ENCODE measurements at regions not wholly inside any gene's neighbourhood (a gene's known extent, or its start where the extent isn't known, plus 50 kb on each side); places are given as distances from the start of the nearest gene placed in this dataset.
"Not testable (repeated sequence)": the region's sequence is repeated elsewhere in the genome, so short reads cannot be mapped to it uniquely, and the experiment has no call there.

DNA sequence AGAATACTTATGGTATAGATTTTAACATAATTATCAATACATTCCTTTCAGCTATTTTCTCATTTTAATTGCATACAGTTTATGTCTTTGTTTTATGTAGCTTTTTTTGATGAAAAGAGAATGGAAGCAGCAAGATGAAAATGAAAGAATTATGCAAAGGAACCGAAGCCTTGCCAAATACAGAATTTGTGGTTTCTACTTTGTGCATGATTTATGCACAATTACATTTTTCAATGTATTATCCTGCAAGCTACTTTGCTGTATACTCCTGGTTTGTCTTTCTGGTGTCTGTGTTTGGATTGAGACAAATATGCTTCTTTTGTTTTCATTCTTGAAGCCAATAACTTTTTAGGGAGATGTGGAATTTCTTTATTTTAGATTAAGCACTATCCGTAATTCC, 1642.6 kb upstream of the CELF4 start:
- no peak for DNase-seq

DNA sequence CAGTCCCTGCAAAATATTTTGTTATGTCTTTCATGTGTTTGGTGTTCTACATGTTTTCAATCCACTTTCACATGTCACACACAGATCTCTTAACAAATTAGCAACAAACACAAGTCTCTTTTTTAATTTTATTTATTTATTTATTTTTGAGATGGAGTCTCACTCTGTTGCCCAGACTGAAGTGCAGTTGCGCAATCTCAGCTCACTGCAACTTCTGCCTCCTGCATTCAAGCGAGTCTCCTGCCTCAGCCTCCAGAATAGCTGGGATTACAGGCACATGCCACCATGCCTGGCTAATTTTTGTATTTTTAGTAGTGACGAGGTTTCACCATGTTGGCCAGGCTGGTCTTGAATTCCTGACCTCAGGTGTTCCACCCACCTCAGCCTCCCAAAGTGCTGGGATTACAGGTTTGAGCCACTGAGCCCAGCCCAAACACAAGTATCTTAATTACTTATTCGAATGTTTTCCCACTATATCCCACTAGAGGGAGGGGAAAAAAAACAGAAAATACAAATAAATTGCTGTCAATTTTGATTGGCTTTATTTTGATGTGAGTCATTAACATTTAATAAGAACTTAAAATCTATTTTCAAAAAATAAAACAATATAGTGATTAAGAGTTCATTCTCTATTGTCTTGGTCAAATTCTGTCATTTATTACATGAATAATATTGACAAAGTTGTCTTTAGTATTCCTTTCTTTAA, 1641.0 kb upstream of the CELF4 start:
- not testable (repeated sequence) for DNase-seq

DNA sequence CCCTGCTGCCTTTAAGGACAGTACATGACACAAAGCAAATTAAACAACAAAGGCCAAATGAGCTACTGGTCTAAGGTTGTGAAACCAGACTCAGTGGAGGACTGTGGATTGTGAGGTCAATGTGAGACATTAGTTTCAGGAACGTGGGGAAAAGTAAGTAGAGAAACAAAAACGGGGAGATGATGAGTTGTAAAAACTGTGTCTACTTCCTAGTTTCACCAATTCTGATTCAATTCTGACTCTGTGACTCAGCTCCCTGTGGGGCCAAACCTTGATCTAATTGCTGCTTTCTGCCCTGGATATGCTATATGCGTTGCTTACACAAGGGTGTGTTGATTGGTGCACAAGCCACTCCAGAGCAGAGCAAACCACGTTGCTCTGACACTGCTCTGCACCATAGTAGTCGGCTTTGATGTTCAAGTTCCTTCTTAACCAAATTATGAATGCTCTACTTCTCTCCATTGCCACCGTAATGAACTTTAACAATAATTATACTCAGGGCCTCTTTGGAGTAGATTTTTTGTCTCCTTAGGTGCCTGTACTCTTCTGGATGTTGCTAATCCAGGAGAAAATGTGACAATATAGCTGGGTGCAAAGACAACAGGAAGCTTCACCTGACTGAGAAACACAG, 1640.1 kb upstream of the CELF4 start:
- DNase-seq, result no peak

DNA sequence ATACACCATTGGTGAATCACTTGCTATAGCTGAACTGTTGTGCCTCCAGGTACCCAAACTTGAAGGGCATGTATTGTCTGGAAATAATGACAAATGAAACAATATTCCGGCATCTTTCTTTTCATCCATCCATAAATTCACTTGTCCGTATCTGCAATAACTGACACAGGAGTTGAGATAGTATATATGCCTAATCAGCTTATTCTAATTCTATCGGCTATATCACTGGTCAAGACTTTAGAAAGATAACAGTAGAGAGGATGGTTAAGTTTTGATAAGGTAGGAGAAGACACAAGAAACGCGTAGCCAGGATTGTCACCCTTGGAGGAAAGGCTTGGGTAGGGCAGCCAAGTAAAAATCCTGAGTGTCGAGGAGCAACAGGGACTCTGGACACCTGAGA, 1634.6 kb upstream of the CELF4 start:
- no peak for DNase-seq

DNA sequence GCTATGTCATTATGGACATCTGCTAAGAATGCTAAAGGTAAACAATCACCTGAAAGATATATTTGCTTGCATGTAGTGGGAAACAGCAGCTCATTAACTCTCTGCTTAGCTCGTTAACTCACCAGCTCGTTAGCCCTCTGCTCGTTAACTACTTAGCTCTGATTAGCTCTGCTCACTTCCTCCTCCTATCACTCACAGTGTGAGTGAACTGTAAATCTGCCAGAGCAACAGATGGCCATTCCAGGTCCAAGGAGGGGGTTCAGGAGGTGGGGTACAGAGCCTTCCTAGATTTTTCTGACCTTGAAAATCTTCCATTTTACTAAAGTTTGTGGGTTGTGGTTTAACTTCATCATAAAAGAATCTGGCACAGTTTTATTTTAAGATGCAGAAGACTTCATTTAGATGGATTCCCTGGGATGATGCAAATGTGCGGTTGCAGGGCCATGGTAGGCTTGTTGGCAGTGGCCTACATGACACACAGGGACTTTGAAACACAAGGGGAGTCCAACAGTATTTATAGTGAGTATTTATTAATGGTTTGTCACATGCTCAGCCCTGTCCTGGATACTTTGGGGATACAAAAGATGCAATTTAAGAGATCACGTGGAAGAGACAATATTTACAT, 1633.7 kb upstream of the CELF4 start:
- no peak for DNase-seq

DNA sequence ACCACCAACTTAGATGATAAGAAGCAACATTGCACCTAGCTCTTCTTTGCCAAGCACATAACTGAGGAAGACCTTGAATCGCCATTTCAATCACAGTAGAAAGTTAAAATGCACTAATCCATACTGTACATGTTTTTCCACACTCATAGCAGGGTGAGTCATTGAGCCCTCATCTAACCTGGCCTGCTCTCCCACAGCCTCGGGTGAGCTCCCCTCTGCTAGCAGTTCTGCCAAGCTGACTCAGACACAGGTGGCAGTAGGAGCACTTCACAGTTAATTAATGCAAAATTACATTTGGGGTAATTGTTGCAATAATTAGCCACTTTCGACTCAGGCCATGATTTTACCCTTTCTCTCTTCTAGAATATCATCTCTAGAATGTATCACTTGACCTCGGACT, 1632.8 kb upstream of the CELF4 start:
- DNase-seq, result no peak

DNA sequence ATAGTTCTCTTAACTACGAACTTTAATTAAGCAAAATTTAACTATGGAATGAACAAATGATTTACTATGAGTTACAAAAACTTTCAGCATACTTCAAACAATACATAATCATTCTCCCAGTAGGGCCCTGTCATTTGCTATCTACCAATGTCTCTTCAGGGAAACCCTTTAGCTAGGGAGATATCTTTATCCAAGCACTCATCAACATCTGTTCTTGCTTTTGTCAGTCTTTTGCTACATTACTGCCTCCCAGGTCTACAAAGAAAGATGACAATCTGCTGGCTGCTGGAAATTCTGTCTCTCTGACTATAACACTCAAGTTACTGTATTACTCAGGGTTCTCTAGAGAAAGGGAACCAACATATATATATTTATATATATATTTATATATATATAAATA, 1626.3 kb upstream of the CELF4 start:
- DNase-seq, result no peak

DNA sequence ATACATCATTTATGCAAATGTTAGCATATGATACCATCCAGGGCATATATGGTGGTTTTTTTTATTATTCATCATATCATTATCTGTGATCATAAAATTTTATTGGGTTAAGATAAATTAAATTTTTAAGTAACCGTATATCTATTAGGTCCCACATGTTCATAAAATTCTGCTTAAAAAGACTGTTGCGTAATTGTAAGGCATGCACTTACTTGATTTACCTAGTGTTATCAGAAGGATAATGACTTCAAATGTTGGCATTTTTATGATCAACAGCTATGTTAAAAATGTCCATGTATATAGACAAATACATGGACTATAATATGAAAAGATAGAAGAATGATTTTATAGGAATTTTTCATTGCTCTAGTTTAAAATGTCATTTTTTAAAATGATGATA, 1625.5 kb upstream of the CELF4 start:
- DNase-seq, result no peak

DNA sequence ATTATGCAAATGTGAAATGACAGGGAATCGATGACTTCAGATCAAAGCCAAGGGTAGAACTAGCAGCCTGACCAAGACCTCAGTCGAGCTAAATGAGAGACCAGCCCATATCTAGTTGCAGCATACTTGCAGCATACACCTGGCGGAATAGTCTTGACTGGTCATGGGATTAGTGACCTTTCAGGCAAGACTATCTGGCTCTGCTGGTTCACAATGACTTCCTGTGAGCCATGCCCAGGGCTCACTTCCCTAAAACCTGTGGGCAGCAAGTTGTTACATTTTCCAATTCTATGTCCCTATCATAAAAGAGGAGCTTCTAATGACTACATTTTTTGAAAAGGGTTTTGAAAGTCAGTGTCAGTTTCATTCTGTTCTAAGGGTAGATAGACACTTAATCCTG, 1624.9 kb upstream of the CELF4 start:
- no peak for DNase-seq

DNA sequence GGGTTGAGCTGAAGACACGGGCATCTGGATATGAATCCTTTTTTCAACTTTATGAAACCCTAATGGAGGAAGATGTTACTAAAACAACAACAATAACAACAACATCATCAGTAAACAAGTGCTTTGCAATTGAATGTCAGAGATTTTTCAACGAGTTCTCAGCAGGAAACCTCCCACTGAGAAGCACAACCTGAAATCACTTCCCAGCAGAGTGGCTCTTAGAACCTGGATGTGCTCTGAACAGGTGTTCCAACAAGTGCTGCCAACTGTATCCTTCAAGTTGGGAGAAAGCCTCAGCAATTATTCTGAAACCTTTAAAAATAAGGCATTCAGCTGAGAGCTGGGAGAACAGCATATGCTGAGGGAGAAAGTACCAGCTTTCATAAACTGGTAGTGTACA, 1622.7 kb upstream of the CELF4 start:
- DNase-seq, result no peak

DNA sequence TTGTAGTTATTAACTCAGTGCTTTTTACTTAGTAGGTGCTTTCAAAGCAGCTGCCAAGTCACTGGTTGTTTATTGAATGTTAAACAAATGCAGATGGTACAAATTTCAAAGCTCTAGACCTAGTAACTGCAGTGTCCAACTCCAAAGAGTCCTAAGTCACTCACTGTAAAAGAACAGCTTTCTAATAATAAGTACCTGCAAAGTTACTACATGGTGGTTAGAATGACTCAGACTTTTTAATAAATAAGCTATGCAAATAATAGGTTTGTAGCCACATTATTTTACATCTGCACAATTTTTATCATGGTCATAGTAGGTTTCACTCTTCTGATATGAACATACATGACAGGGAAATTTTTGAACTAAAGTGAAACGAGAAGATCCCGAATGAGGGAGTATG, 1620.4 kb upstream of the CELF4 start:
- DNase-seq, result no peak

DNA sequence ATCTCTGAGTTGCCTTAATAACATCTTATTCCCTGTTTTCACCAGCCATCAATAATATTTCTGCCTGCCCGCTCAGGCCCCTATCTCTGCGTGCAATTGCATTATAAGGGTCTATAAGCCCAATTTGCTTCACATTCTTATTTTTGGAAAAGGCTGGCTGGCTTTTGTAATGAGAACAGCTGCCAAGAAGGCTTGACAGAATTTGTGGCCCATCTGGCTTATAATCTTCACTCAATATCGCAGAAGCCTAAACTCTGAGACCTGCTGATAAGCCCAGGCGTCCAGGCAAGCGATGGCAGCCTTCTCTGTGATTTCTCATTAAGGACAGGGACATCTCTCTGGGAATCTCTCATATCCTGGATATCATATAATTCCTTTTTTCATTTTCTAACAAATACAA, 1618.6 kb upstream of the CELF4 start:
- DNase-seq, result no peak

DNA sequence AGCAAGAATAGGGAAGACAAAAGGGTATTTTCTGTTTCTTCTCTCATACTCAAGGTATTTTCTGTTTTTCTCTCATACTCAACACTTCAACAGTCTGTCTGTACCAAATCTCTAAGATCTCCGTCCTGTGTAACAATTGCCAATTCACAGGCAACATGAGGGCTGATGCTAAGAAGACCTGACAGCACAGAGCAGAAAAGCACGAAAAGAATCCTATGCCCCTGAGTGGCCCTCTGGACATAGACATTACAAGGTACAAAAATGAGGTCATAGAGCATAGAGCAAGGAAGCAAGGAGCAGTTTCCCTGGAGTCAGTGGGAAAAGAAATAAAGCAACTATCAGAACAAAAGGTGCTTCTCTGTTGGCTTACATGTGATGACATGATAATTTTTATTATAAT, 1612.6 kb upstream of the CELF4 start:
- no peak for DNase-seq

DNA sequence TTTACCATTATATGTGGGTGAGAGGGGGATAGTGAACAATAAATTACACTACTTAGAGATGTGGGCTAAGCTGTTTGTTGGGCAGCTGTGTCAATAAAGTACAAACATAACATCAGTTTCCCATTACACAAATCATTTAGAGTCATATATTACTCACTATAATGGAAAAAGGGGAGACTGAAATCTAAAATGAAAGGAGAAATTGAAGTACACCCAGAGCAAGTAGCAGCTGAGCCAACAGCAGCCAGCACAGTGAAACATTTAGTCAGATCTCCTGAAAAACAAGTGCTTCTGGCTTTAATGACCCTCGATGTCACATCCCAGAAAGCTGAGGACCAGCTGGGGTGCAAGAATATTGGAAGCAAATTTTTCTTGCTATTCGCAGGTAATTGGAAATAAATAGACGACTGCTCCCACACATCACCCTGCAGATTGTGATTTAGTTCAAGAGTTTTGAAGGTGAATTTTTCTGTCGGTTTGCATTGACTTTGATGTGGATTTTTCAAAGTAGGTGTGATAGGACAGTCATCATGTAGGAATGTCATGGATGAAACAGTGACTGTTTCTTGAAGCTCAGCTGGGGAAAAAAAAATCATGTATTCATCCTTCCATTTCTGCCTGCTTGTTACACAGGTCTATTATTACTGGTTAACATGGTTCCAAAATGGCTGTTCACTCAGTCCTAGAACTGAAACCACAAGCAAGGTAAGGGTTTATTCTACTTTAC, 1607.3 kb upstream of the CELF4 start:
- DNase-seq, result no peak

DNA sequence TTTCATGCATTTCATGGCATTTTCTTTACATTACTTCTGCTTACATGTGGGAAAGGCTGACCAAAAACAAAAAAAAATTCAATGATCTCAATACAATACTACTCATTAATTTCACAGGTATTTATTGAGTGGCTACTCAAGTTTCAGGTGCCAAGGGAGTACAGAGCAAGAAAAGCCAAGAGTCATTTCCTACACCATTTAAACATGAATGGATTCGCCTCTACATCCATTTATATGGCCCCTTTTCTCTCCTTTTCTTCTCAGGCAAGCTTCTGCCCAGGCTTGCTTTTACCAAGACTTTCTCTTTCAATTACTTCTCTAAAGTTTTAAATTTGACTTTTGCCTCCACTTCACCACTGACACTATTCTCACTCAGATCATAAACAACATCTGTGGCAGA, 1603.1 kb upstream of the CELF4 start:
- no peak for DNase-seq

DNA sequence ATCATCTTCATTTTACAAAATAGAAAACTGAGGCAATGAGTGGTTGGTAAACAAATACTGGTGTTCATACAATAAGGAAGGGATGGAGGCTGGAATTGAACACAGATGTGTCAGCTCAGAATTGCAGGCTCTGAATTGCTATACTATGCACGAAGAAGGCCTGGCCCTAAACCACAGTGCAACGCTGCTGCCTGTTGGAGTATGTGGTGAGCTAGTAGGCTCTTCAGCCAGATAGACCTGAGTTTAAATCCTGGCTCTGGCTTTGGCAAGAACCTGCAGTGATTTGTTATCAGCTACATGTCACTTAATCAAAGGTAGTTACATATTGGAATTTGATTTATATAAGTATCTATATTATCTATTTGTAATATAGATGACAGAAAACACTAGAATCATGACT, 1602.4 kb upstream of the CELF4 start:
- no peak for DNase-seq

DNA sequence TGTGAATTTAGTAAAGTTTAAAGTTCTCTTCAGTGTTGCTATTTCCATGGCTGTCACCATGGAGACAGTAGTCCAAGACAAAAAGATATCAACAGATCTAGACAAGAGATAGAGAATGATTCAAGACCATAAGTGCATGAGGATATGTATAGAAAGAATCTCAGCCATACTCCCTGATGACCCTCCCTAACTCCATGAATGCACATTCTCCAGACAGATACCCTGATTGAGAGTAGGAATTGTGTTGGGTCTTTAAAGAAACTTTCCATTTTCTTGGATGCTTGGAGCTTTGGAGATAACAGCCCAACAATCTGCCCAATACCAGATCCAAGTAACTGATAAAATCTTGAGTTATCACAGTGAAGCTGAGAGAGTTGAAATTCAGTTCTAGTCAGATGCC, 1601.2 kb upstream of the CELF4 start:
- no peak for DNase-seq

DNA sequence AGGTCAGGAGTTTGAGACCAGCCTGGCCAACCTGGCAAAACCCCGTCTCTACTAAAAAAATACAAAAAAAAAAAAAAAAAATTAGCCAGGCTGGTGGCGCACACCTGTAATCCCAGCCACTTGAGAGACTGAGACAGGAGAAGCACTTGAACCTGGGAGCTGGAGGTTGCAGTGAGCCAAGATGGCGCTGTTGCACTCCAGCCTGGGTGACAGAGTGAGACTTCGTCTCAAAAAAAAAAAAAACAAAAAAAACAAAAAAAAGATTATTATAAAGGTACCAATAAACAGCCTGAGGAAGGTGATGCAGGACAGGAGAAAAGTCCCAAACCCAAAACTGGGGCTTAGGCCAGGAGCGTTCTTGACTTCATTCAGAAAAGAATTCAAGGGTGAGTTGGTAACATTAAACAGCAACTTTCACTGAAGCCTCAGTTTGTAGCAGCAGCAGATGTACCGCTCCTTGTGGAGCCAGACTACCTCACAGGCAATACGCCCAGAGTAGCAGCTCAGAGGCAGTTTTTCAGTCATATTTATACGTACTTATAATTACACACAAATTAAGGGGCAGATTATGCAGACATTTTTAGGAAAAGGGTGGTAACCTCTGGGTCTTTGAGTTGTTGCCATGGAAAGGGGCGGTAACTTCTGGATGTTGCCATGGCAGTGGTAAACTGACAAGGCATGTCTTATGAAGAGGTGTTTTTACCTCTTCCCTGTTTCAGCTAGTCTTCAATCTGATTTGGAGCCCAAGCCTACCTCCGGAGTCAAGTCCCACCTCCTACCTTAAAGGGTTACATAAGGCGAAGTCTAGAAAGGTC, 1596.6 kb upstream of the CELF4 start:
- no peak for DNase-seq

DNA sequence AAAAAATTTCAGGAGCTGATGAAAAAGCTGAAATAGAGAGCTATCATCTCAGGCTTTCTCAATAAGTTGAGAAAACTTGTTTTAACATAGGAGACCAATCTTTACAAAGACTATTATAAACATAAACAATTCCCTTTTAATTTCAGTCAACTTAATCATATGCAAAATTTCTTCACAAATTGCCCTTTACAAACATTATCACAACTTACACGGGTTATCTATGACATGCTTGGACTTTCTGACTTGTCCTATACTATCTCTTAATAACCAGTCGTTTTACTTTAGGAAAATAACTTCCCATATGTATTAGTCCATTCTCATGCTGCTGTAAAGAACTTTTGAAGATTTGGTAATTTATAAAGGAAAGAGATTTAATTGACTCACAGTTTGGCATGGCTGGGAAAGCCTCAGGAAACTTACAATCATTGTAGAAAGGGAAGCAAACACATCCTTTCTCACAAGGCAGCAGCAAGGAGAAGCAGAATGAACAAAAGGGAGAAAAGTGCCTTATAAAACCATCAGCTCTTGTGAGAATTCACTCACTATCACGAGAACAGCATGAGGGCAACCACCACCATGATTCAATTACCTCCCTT, 1583.7 kb upstream of the CELF4 start:
- no peak for DNase-seq

DNA sequence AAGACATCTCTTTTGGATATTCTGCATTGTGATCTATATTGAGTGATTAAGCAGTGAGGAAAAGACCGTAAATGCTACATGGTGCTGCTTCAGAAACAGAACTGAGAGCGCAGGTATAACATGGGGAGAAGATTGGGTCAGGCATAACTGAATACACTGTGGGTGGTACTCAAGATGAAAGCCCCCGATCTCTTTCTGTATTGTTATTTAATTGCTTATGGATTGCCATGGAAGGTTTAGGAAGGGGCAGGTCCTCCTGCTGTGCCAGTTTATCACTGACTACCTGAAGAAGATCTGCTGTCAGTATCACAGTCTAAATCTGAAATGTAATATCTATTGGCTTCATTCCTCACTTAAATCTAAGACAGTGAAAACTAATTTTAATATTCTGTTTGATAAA, 1568.7 kb upstream of the CELF4 start:
- no peak for DNase-seq

DNA sequence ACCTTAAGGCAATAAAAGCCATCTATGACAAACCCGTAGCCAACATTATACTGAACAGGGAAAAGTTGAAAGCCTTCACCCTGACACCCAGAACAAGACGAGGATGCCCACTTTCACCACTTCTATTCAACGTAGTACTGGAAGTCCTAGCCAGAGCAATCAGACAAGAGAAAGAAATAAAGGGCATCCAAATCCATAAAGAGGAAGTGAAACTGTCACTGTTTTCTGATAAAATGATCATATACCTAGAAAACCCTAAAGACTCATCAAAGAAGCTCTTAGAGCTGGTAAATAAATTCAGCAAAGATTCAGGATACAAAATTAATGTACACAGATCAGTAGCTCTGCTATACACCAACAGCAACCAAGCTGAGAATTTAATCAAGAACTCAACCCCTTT, 1561.9 kb upstream of the CELF4 start:
- not testable (repeated sequence) for DNase-seq

DNA sequence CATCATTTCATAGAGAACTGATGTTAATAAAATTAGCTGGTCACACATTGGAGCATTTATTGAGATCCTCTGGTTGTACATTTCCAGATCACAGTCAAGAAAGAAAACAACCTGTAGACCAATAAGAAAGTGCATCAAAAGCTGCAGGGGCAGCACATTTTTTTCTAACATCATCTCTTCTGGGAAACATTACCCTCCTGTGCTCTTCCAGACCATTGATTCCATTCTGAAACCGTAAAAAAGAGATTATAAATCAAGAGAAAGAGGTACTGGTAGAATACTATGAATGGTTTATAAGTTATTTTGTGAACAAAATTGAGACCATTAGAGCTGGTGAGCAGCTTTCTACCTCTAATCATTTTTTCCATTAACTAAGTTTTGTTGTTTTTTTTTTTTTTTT, 1548.2 kb upstream of the CELF4 start:
- no peak for DNase-seq

DNA sequence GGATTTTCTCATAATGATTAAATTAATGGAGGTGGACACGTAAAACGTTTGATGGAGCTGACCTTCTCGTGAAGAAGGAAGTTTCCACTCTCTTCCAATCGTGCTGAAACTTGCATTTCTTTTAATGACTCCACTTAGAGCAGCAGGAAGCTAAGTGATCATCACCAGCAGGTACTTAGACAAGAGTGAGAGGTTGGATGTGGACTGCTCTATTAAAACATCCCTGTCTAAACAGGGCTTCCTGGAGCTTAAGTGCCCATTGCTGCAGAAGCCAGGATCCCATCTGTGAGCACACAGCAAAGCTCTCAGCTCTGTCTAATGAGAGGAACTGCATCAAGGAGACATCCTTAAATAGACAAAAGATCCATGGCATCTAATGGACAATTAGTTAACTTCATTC, 1539.5 kb upstream of the CELF4 start:
- DNase-seq, result no peak

Measured in femur (tissue), 1 donor.